SHP77 treated with DMSO at 0.1 percent for 48 hours (cell line): ENCODE measurements at regions not wholly inside any gene's neighbourhood (a gene's known extent, or its start where the extent isn't known, plus 50 kb on each side); places are given as distances from the start of the nearest gene placed in this dataset.
"Not testable (repeated sequence)": the region's sequence is repeated elsewhere in the genome, so short reads cannot be mapped to it uniquely, and the experiment has no call there.

Experiments used
- DNase-seq: peaks from one replicate; lab custom pipeline; 2025; lab: John Stamatoyannopoulos, UW

GRCh38 chr12:119931402-119931801 lies 54.3 kb upstream of the CIT start:
- DNase-seq: no peak

GRCh38 chr12:119932921-119933320 lies 55.8 kb upstream of the CIT start:
- DNase-seq: no peak

- not testable (repeated sequence) for DNase-seq
Observed at GRCh38 chr12:119934780-119935179, 54.3 kb upstream of the BICDL1 start.

- DNase-seq: no peak
Observed at GRCh38 chr12:119936705-119937311, 52.2 kb upstream of the BICDL1 start.

GRCh38 chr12:119938049-119938667 lies 50.9 kb upstream of the BICDL1 start:
- DNase-seq: peak; percentile 49
